ENCODE measurements at regions not wholly inside any gene's neighbourhood (a gene's known extent, or its start where the extent isn't known, plus 50 kb on each side); places are given as distances from the start of the nearest gene placed in this dataset.
"Not testable (repeated sequence)": the region's sequence is repeated elsewhere in the genome, so short reads cannot be mapped to it uniquely, and the experiment has no call there.

DNA sequence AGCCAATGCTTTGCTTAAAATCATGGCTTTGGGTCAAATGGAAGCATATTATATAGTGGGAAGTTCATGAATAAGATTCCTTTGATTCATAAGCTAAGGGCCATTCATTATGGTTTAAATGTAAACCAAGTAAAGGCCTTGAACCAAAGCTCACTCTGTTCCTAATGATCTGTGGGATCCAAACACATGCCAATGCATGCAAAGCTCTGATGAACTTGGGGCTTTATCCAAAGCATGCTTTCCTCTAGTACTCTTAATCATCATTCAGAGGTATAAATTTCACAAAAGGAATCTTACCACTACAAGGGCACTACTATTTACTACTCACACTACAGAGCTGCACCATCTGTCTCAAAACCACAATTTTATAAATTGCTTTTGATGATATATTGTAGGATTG lies 102.8 kb upstream of the RBMS1 start:
- H3K4me1 Mint-ChIP-seq (ENCODE audit: low read depth): no peaks in the 10 kb centered on the region
- H3K36me3 Mint-ChIP-seq (ENCODE audit: low read depth): no peaks in the 10 kb centered on the region
- peaks cover 15% of the 10 kb centered on the region for H3K9me3 Mint-ChIP-seq (ENCODE audit: low read depth)
- H3K4me3 Mint-ChIP-seq (ENCODE audit: unreplicated experiment): no peak overlapping the region
- no peak overlapping the region for H3K27ac Mint-ChIP-seq (ENCODE audit: unreplicated experiment)
- DNase-seq (ENCODE audit: low spot score): no peak
- TF ChIP-seq, protein P1, sequence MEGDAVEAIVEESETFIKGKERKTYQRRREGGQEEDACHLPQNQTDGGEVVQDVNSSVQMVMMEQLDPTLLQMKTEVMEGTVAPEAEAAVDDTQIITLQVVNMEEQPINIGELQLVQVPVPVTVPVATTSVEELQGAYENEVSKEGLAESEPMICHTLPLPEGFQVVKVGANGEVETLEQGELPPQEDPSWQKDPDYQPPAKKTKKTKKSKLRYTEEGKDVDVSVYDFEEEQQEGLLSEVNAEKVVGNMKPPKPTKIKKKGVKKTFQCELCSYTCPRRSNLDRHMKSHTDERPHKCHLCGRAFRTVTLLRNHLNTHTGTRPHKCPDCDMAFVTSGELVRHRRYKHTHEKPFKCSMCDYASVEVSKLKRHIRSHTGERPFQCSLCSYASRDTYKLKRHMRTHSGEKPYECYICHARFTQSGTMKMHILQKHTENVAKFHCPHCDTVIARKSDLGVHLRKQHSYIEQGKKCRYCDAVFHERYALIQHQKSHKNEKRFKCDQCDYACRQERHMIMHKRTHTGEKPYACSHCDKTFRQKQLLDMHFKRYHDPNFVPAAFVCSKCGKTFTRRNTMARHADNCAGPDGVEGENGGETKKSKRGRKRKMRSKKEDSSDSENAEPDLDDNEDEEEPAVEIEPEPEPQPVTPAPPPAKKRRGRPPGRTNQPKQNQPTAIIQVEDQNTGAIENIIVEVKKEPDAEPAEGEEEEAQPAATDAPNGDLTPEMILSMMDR (IDR thresholded peaks at IDR 0.05): no peak
- H3K27me3 Mint-ChIP-seq (ENCODE audit: low read depth): no peaks in the 10 kb centered on the region

DNA sequence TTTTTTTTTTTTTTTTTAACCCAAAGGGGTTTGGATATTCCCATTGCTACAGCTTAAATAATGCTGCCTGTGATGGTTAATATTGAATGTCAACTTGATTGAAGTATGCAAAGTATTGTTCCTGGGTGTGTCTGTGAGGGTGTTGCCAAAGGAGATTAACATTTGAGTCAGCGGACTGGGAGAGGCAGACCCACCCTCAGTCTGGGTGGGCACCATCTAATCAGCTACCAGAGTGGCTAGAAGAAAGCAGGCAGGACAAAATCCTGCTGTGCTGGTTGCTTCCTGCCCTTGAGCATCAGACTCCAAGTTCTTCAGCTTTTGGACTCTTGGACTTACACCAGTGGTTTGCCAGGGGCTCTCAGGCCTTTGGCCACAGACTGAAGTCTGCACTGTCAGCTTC lies 106.8 kb upstream of the RBMS1 start:
- H3K27me3 Mint-ChIP-seq (ENCODE audit: low read depth); H3K4me1 Mint-ChIP-seq (ENCODE audit: low read depth); H3K9me3 Mint-ChIP-seq (ENCODE audit: low read depth); H3K36me3 Mint-ChIP-seq (ENCODE audit: low read depth); H3K4me3 Mint-ChIP-seq (ENCODE audit: unreplicated experiment); DNase-seq (ENCODE audit: low spot score); H3K27ac Mint-ChIP-seq (ENCODE audit: unreplicated experiment): not testable (repeated sequence)

DNA sequence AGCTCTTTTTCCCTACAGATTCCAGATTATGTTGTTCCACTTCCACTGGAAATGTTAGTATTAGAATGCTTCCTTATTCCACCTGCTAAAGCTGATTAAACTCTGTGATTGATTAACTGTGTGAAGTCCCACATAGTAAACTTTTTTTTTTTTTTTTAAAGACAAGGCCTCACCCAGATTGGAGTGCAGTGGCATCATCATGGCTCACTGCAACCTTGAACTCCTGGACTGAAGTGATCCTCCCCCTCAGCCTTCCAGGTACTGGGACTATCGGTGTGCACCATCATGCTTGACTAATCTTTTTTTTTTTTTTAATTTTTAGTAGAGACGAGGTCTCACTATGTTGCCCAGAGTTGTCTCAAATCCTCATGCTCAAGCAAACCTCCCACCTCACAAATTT lies 108.5 kb upstream of the RBMS1 start:
- Mint-ChIP-seq H3K9me3 (ENCODE audit: low read depth) (no peaks in the 10 kb centered on the region), H3K27ac (ENCODE audit: unreplicated experiment) (no peak overlapping the region), H3K4me3 (ENCODE audit: unreplicated experiment) (no peak overlapping the region), H3K36me3 (ENCODE audit: low read depth) (no peaks in the 10 kb centered on the region), H3K27me3 (ENCODE audit: low read depth) (no peaks in the 10 kb centered on the region), H3K4me1 (ENCODE audit: low read depth) (no peaks in the 10 kb centered on the region)
- TF ChIP-seq, protein P1 (IDR thresholded peaks at IDR 0.05): no peak
- DNase-seq (ENCODE audit: low spot score): no peak

DNA sequence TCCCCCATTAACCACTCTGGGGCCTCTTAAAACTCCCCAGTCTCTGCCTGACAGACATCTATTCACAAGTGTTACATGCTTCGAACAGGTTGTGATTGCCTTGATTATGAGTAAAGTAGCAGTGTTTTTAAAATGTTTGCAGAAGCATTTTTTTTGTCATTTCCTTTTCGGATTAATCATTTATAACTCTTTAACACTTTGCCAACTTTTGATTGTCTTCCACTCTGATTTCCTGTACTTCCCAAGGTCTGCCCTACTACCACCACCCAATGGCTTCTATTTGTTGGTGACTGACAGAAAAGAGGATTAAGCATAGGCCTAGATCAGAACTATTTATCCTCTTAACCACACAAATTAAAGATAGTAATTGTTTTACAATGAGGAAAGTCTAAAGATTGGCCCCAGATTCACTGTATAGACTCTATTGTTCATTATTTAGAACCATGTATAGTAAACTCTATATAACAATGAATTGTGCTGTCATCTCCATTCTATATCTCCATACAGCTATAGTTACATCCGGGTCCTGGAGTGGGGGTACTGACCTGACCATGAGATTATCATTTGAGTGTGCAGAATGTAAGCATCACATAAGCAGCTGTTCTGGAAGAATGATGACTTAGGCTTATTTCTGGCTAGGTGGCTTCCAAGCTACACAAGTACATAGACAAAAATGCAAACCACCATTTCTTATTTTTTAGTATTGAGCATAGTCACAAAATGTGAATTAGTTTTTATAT lies 110.3 kb upstream of the RBMS1 start:
- H3K4me1 Mint-ChIP-seq (ENCODE audit: low read depth): no peaks in the 10 kb centered on the region
- H3K4me3 Mint-ChIP-seq (ENCODE audit: unreplicated experiment): no peak overlapping the region
- no peaks in the 10 kb centered on the region for H3K36me3 Mint-ChIP-seq (ENCODE audit: low read depth)
- DNase-seq (ENCODE audit: low spot score): no peak
- H3K9me3 Mint-ChIP-seq (ENCODE audit: low read depth): no peaks in the 10 kb centered on the region
- TF ChIP-seq, protein P1 (IDR thresholded peaks at IDR 0.05): no peak
- H3K27me3 Mint-ChIP-seq (ENCODE audit: low read depth): no peaks in the 10 kb centered on the region
- H3K27ac Mint-ChIP-seq (ENCODE audit: unreplicated experiment): no peak overlapping the region

DNA sequence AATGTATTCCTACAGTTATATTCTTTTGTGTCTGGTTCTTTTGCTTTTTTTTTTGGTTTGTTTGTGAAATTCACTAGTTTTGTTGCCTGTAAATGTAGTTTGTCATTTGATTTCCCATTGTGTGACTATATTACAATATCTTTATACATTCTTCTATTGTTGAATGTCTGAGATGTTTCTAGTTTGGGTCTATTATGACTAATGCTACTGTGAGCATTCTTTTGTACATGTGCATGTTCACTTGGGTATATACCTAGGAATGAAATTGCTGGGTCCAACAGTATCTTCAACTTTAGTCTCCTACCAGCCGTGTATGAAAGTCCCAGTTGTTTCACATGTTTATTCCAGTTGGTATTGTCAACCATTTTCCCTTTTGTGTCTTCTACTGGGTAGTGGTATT lies 112.7 kb upstream of the RBMS1 start:
- Mint-ChIP-seq H3K9me3 (ENCODE audit: low read depth) (no peaks in the 10 kb centered on the region), H3K27ac (ENCODE audit: unreplicated experiment) (no peak overlapping the region), H3K4me1 (ENCODE audit: low read depth) (no peaks in the 10 kb centered on the region), H3K27me3 (ENCODE audit: low read depth) (no peaks in the 10 kb centered on the region), H3K4me3 (ENCODE audit: unreplicated experiment) (no peak overlapping the region), H3K36me3 (ENCODE audit: low read depth) (no peaks in the 10 kb centered on the region)
- DNase-seq (ENCODE audit: low spot score): no peak
- TF ChIP-seq, protein P1 (IDR thresholded peaks at IDR 0.05): no peak

DNA sequence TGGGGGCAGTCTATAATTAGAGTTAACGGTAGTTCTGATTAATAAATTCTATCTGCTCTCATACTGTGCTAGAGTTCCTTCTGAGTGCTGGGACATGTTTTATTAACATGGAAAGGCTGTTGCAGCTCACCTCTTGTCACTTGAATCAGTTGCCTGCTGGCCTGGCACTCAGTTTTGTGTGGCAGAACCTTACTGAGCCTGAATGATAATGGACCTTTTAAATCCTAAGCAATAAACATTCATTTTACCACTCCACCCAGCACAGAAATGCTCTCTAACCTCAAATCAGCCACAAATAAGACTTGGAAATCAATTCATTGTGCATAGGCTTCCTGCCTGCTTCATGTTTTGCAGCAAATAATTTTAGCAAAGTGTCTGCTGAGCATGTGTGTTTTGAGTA lies 115.0 kb upstream of the RBMS1 start:
- Mint-ChIP-seq H3K4me1 (ENCODE audit: low read depth) (peaks cover 5% of the 10 kb centered on the region), H3K27me3 (ENCODE audit: low read depth) (no peaks in the 10 kb centered on the region)

More for the DNA sequence above, 115.0 kb upstream of the RBMS1 start:
- Mint-ChIP-seq H3K27ac (ENCODE audit: unreplicated experiment) (no peak overlapping the region), H3K4me3 (ENCODE audit: unreplicated experiment) (no peak overlapping the region), H3K9me3 (ENCODE audit: low read depth) (no peaks in the 10 kb centered on the region), H3K36me3 (ENCODE audit: low read depth) (no peaks in the 10 kb centered on the region)
- TF ChIP-seq, protein P1 (IDR thresholded peaks at IDR 0.05): no peak
- DNase-seq (ENCODE audit: low spot score): no peak
